MM.1S (cell line): ENCODE measurements at regions not wholly inside any gene's neighbourhood (a gene's known extent, or its start where the extent isn't known, plus 50 kb on each side); places are given as distances from the start of the nearest gene placed in this dataset.
"Not testable (repeated sequence)": the region's sequence is repeated elsewhere in the genome, so short reads cannot be mapped to it uniquely, and the experiment has no call there.

Source experiments
- DNase-seq: peaks from one replicate; pipeline ENCODE4 v3.0.0-alpha.2; 2015
- H2AFZ ChIP-seq: fragments of 300-600 bp; sonication (generic); 2 replicates; pipeline ENCODE4 v1.6.0; 2016; ENCODE audit warnings: antibody characterized with exemption, low read length
- H3F3A ChIP-seq: fragments of 300-600 bp; sonication (generic); 2 replicates; pipeline ENCODE4 v1.6.1; 2016; ENCODE audit warnings: mild to moderate bottlenecking, antibody characterized with exemption, low read length, moderate library complexity, mixed read lengths; ENCODE audit not compliant: insufficient read depth
- H3K27ac ChIP-seq: fragments of 300-600 bp; sonication (generic); 2 replicates; pipeline ENCODE4 v1.5.1; 2016; ENCODE audit warnings: mild to moderate bottlenecking, low read length
- H3K27me3 ChIP-seq: fragments of 300-600 bp; sonication (generic); replicated peaks from 2 replicates; pipeline ENCODE4 v1.6.0; 2016; ENCODE audit warnings: low read length; ENCODE audit not compliant: insufficient read depth
- H3K36me3 ChIP-seq: fragments of 300-600 bp; sonication (generic); replicated peaks from 2 replicates; pipeline ENCODE4 v1.6.1; 2016; ENCODE audit warnings: mild to moderate bottlenecking, low read length, mixed read lengths; ENCODE audit not compliant: insufficient read depth
- H3K4me1 ChIP-seq: fragments of 300-600 bp; sonication (generic); 2 replicates; pipeline ENCODE4 v1.6.1; 2016; ENCODE audit warnings: low read length, mixed read lengths
- H3K4me2 ChIP-seq: fragments of 300-600 bp; sonication (generic); 2 replicates; pipeline ENCODE4 v1.6.0; 2016; ENCODE audit warnings: low read depth, low read length
- H3K4me3 ChIP-seq: fragments of 300-600 bp; sonication (generic); 2 replicates; pipeline ENCODE4 v1.5.1; 2016; ENCODE audit warnings: low read length, mixed read lengths
- H3K79me2 ChIP-seq: fragments of 300-600 bp; sonication (generic); 2 replicates; pipeline ENCODE4 v1.6.1; 2016; ENCODE audit warnings: mixed run types, low read length, mixed read lengths
- H3K9ac ChIP-seq: fragments of 300-600 bp; sonication (generic); 2 replicates; pipeline ENCODE4 v1.6.1; 2016; ENCODE audit warnings: low read length, mixed read lengths
- H3K9me2 ChIP-seq: fragments of 300-600 bp; sonication (generic); replicated peaks from 2 replicates; pipeline ENCODE4 v1.6.1; 2016; ENCODE audit warnings: mild to moderate bottlenecking, low read length, mixed read lengths; ENCODE audit not compliant: insufficient read depth
- H3K9me3 ChIP-seq: fragments of 300-600 bp; sonication (generic); replicated peaks from 2 replicates; pipeline ENCODE4 v1.6.1; 2016; ENCODE audit warnings: mild to moderate bottlenecking, low read length, mixed read lengths; ENCODE audit not compliant: insufficient read depth
- H4K20me1 ChIP-seq: fragments of 300-600 bp; sonication (generic); 2 replicates; pipeline ENCODE4 v1.6.1; 2016; ENCODE audit warnings: mild to moderate bottlenecking, low read length, moderate library complexity, mixed read lengths; ENCODE audit not compliant: insufficient read depth
- CTCF ChIP-seq: fragments of 300-600 bp; sonication (generic); IDR thresholded peaks from 2 replicates; pipeline ENCODE4 v1.5.1; 2016; ENCODE audit warnings: antibody characterized with exemption, low read length, mixed read lengths
- EZH2 ChIP-seq: fragments of 300-600 bp; sonication (generic); optimal IDR thresholded peaks from 2 replicates; pipeline ENCODE3; 2017; ENCODE audit warnings: low read depth, mild to moderate bottlenecking, antibody characterized with exemption, low read length, mixed read lengths
- EZH2phosphoT487 ChIP-seq: fragments of 300-600 bp; sonication (generic); IDR thresholded peaks from 2 replicates; pipeline ENCODE4 v1.6.1; 2018; ENCODE audit warnings: antibody characterized with exemption, low read length

GRCh38 chr7:131638641-131639430 is 82.4 kb upstream of the PODXL start:
- H3F3A ChIP-seq = no peaks in the 10 kb centered on the region
- no peak overlapping the region for H3K27ac ChIP-seq
- no peak overlapping the region for H3K9ac ChIP-seq
- H3K36me3 ChIP-seq = no peaks in the 10 kb centered on the region
- H3K9me2 ChIP-seq = no peaks in the 10 kb centered on the region
- H3K27me3 ChIP-seq = no peaks in the 10 kb centered on the region
- no peaks in the 10 kb centered on the region for H3K79me2 ChIP-seq
- no peak for DNase-seq
- no peak overlapping the region for H2AFZ ChIP-seq
- no peaks in the 10 kb centered on the region for H3K9me3 ChIP-seq
- H3K4me3 ChIP-seq = no peak overlapping the region
- no peaks in the 10 kb centered on the region for H3K4me1 ChIP-seq
- H4K20me1 ChIP-seq = no peaks in the 10 kb centered on the region
- H3K4me2 ChIP-seq = no peak overlapping the region
- TF ChIP-seq CTCF = no peak
- TF ChIP-seq EZH2 = no peak
- TF ChIP-seq EZH2phosphoT487 = no peak

- H4K20me1 ChIP-seq = no peaks in the 10 kb centered on the region
- H3K27me3 ChIP-seq = no peaks in the 10 kb centered on the region
- H3K36me3 ChIP-seq = no peaks in the 10 kb centered on the region
- no peak overlapping the region for H3K9ac ChIP-seq
- H3K9me3 ChIP-seq = no peaks in the 10 kb centered on the region
- no peaks in the 10 kb centered on the region for H3F3A ChIP-seq
- no peaks in the 10 kb centered on the region for H3K79me2 ChIP-seq
- H2AFZ ChIP-seq = no peak overlapping the region
- no peak overlapping the region for H3K27ac ChIP-seq
- H3K4me2 ChIP-seq = no peak overlapping the region
- no peak for DNase-seq
- TF ChIP-seq EZH2phosphoT487 = no peak
- TF ChIP-seq CTCF = no peak
- TF ChIP-seq EZH2 = no peak
- H3K9me2 ChIP-seq = no peaks in the 10 kb centered on the region
- H3K4me1 ChIP-seq = no peaks in the 10 kb centered on the region
- no peak overlapping the region for H3K4me3 ChIP-seq
Observed at GRCh38 chr7:131637859-131638258, 81.4 kb upstream of the PODXL start.

GRCh38 chr7:131636092-131636491 is 79.7 kb upstream of the PODXL start:
- Histone ChIP-seq H3K9me2 (no peaks in the 10 kb centered on the region), H3K9me3 (no peaks in the 10 kb centered on the region), H3K4me1 (no peaks in the 10 kb centered on the region), H3K9ac (no peak overlapping the region), H3K4me3 (no peak overlapping the region), H3K79me2 (no peaks in the 10 kb centered on the region), H4K20me1 (no peaks in the 10 kb centered on the region), H3K27ac (no peak overlapping the region), H2AFZ (no peak overlapping the region), H3K27me3 (no peaks in the 10 kb centered on the region), H3K4me2 (no peak overlapping the region), H3K36me3 (no peaks in the 10 kb centered on the region), H3F3A (no peaks in the 10 kb centered on the region)
- TF ChIP-seq EZH2phosphoT487 = no peak
- TF ChIP-seq EZH2 = no peak
- no peak for TF ChIP-seq CTCF
- no peak for DNase-seq

- H3K36me3 ChIP-seq, H3K9me2 ChIP-seq, H4K20me1 ChIP-seq, H3K4me2 ChIP-seq, H3K79me2 ChIP-seq, H3K27ac ChIP-seq, DNase-seq, H3K9ac ChIP-seq, H3F3A ChIP-seq, H3K4me3 ChIP-seq, H2AFZ ChIP-seq, H3K27me3 ChIP-seq, H3K4me1 ChIP-seq, H3K9me3 ChIP-seq: not testable (repeated sequence)
Observed at GRCh38 chr7:131634197-131634596, 77.8 kb upstream of the PODXL start.
